ENCODE measurements at regions not wholly inside any gene's neighbourhood (a gene's known extent, or its start where the extent isn't known, plus 50 kb on each side); places are given as distances from the start of the nearest gene placed in this dataset.
"Not testable (repeated sequence)": the region's sequence is repeated elsewhere in the genome, so short reads cannot be mapped to it uniquely, and the experiment has no call there.

GRCh38 chrX:145393702-145394235 lies 146.5 kb downstream of the SPANXN1 start:
- no peak for DNase-seq

GRCh38 chrX:145394344-145394743 lies 147.0 kb downstream of the SPANXN1 start:
- DNase-seq, result no peak

GRCh38 chrX:145396612-145397011 lies 149.3 kb downstream of the SPANXN1 start:
- no peak for DNase-seq

GRCh38 chrX:145405012-145405411 lies 157.7 kb downstream of the SPANXN1 start:
- no peak for DNase-seq

- no peak for DNase-seq
These were observed 163.3 kb downstream of the SPANXN1 start for GRCh38 chrX:145410622-145411021.

GRCh38 chrX:145436211-145436610 lies 188.9 kb downstream of the SPANXN1 start:
- not testable (repeated sequence) for DNase-seq

GRCh38 chrX:145464650-145465049 lies 217.3 kb downstream of the SPANXN1 start:
- DNase-seq, result no peak

GRCh38 chrX:145475725-145476124 lies 228.4 kb downstream of the SPANXN1 start:
- no peak for DNase-seq

- no peak for DNase-seq
These were observed 237.4 kb downstream of the SPANXN1 start for GRCh38 chrX:145484740-145485139.

- DNase-seq, result no peak
These were observed 255.4 kb downstream of the SPANXN1 start for GRCh38 chrX:145502670-145503069.

GRCh38 chrX:145506214-145506613 lies 258.9 kb downstream of the SPANXN1 start:
- no peak for DNase-seq

- no peak for DNase-seq
These were observed 277.6 kb downstream of the SPANXN1 start for GRCh38 chrX:145524931-145525330.

- DNase-seq, result no peak
These were observed 285.0 kb downstream of the SPANXN1 start for GRCh38 chrX:145532176-145532780.

- no peak for DNase-seq
These were observed 284.1 kb upstream of the SLITRK2 start for GRCh38 chrX:145533534-145533933.

GRCh38 chrX:145549496-145549895 lies 268.1 kb upstream of the SLITRK2 start:
- no peak for DNase-seq

- no peak for DNase-seq
These were observed 265.0 kb upstream of the SLITRK2 start for GRCh38 chrX:145552643-145553042.

GRCh38 chrX:145553702-145554101 lies 263.9 kb upstream of the SLITRK2 start:
- no peak for DNase-seq

- DNase-seq, result no peak
These were observed 254.5 kb upstream of the SLITRK2 start for GRCh38 chrX:145563159-145563558.

- peak; percentile 39 for DNase-seq
These were observed 207.6 kb upstream of the SLITRK2 start for GRCh38 chrX:145609951-145610511.

- no peak for DNase-seq
These were observed 203.7 kb upstream of the SLITRK2 start for GRCh38 chrX:145613894-145614293.

- DNase-seq, result no peak
These were observed 197.0 kb upstream of the SLITRK2 start for GRCh38 chrX:145620666-145621065.

- DNase-seq, result no peak
These were observed 194.2 kb upstream of the SLITRK2 start for GRCh38 chrX:145623453-145623852.

GRCh38 chrX:145630081-145630480 lies 187.5 kb upstream of the SLITRK2 start:
- DNase-seq, result no peak

GRCh38 chrX:145630806-145631435 lies 186.7 kb upstream of the SLITRK2 start:
- no peak for DNase-seq

All from fibroblast of upper back skin (primary cell).